Neural crest cell (in vitro differentiated cells): ENCODE measurements at regions not wholly inside any gene's neighbourhood (a gene's known extent, or its start where the extent isn't known, plus 50 kb on each side); places are given as distances from the start of the nearest gene placed in this dataset.

ENCODE experiments used
- DNase-seq: peaks from one replicate; pipeline ENCODE4 v3.0.0; 2021; ENCODE audit warnings: low read depth, mixed read lengths, low spot score
- H3K27ac Mint-ChIP-seq: one replicate; pipeline ENCODE4 v1.8.0; 2021; ENCODE audit warnings: mild to moderate bottlenecking, mixed read lengths; ENCODE audit not compliant: unreplicated experiment
- H3K27me3 Mint-ChIP-seq: 2 replicates; pipeline ENCODE4 v1.8.0; 2021; ENCODE audit warnings: low read depth, mild to moderate bottlenecking, mixed read lengths
- H3K36me3 Mint-ChIP-seq: 2 replicates; pipeline ENCODE4 v1.8.0; 2021; ENCODE audit warnings: low read depth, mild to moderate bottlenecking, mixed read lengths
- H3K4me1 Mint-ChIP-seq: 2 replicates; pipeline ENCODE4 v1.8.0; 2021; ENCODE audit warnings: mixed read lengths
- H3K4me3 Mint-ChIP-seq: one replicate; pipeline ENCODE4 v1.8.0; 2021; ENCODE audit warnings: mild to moderate bottlenecking, mixed read lengths
- H3K9me3 Mint-ChIP-seq: 2 replicates; pipeline ENCODE4 v1.8.0; 2021; ENCODE audit warnings: mixed read lengths
- CTCF ChIP-seq: fragments of 200-600 bp; sonication (generic); conservative IDR thresholded peaks from 2 replicates; pipeline ENCODE4 v1.5.0; 2021; ENCODE audit warnings: antibody characterized with exemption, mild to moderate bottlenecking

GRCh38 chr17:79423811-79424465 is 186.9 kb downstream of the RBFOX3 start:
- DNase-seq = no peak
- Mint-ChIP-seq H3K4me3 (no peak overlapping the region), H3K27me3 (no peaks in the 10 kb centered on the region), H3K27ac (no peak overlapping the region), H3K4me1 (peaks cover 11% of the 10 kb centered on the region), H3K36me3 (no peaks in the 10 kb centered on the region), H3K9me3 (no peaks in the 10 kb centered on the region)
- no peak for TF ChIP-seq CTCF

GRCh38 chr17:79422236-79422635 is 188.6 kb downstream of the RBFOX3 start:
- no peak for TF ChIP-seq CTCF
- Mint-ChIP-seq H3K36me3 (no peaks in the 10 kb centered on the region), H3K27ac (peak overlapping the region; percentile 62), H3K4me1 (peaks cover 11% of the 10 kb centered on the region), H3K4me3 (no peak overlapping the region), H3K27me3 (no peaks in the 10 kb centered on the region), H3K9me3 (no peaks in the 10 kb centered on the region)
- no peak for DNase-seq

GRCh38 chr17:79420318-79421243 is 190.3 kb downstream of the RBFOX3 start:
- Mint-ChIP-seq H3K27me3 (no peaks in the 10 kb centered on the region), H3K36me3 (no peaks in the 10 kb centered on the region), H3K27ac (no peak overlapping the region), H3K4me3 (no peak overlapping the region), H3K9me3 (no peaks in the 10 kb centered on the region), H3K4me1 (peaks cover 11% of the 10 kb centered on the region)
- DNase-seq = peak; percentile 23
- no peak for TF ChIP-seq CTCF

- no peaks in the 10 kb centered on the region for H3K9me3 Mint-ChIP-seq
- H3K27ac Mint-ChIP-seq = no peak overlapping the region
- peaks cover 11% of the 10 kb centered on the region for H3K4me1 Mint-ChIP-seq
- DNase-seq = no peak
- H3K27me3 Mint-ChIP-seq = no peaks in the 10 kb centered on the region
- no peaks in the 10 kb centered on the region for H3K36me3 Mint-ChIP-seq
- TF ChIP-seq CTCF = no peak
- H3K4me3 Mint-ChIP-seq = no peak overlapping the region
Observed at GRCh38 chr17:79417476-79417988, 193.3 kb downstream of the RBFOX3 start.

GRCh38 chr17:79415909-79416308 is 194.9 kb downstream of the RBFOX3 start:
- peaks cover 10% of the 10 kb centered on the region for H3K4me1 Mint-ChIP-seq
- TF ChIP-seq CTCF = no peak
- DNase-seq = no peak
- no peak overlapping the region for H3K4me3 Mint-ChIP-seq
- H3K27me3 Mint-ChIP-seq = no peaks in the 10 kb centered on the region
- no peak overlapping the region for H3K27ac Mint-ChIP-seq
- no peaks in the 10 kb centered on the region for H3K9me3 Mint-ChIP-seq
- H3K36me3 Mint-ChIP-seq = no peaks in the 10 kb centered on the region
